ENCODE measurements at regions not wholly inside any gene's neighbourhood (a gene's known extent, or its start where the extent isn't known, plus 50 kb on each side); places are given as distances from the start of the nearest gene placed in this dataset.
"Not testable (repeated sequence)": the region's sequence is repeated elsewhere in the genome, so short reads cannot be mapped to it uniquely, and the experiment has no call there.

GRCh38 chr3:106302451-106303221 is 433.8 kb upstream of the CBLB start:
- Histone ChIP-seq H3K27ac (no peak overlapping the region), H3K4me3 (no peak overlapping the region)
- DNase-seq (ENCODE audit: low spot score), result no peak
- TF ChIP-seq CTCF (IDR thresholded peaks at IDR 0.05), result no peak

GRCh38 chr3:106303766-106304165 is 435.0 kb upstream of the CBLB start:
- no peak for DNase-seq (ENCODE audit: low spot score)
- TF ChIP-seq CTCF (IDR thresholded peaks at IDR 0.05), result no peak
- H3K4me3 ChIP-seq, result no peak overlapping the region
- no peak overlapping the region for H3K27ac ChIP-seq

- no peak for TF ChIP-seq CTCF (IDR thresholded peaks at IDR 0.05)
- Histone ChIP-seq H3K27ac (no peak overlapping the region), H3K4me3 (no peak overlapping the region)
- DNase-seq (ENCODE audit: low spot score), result no peak
These were observed 436.3 kb upstream of the CBLB start for GRCh38 chr3:106305127-106305526.

GRCh38 chr3:106305882-106306435 is 437.1 kb upstream of the CBLB start:
- no peak for TF ChIP-seq CTCF (IDR thresholded peaks at IDR 0.05)
- DNase-seq (ENCODE audit: low spot score), result no peak
- Histone ChIP-seq H3K4me3 (no peak overlapping the region), H3K27ac (no peak overlapping the region)

- H3K4me3 ChIP-seq, result no peak overlapping the region
- no peak overlapping the region for H3K27ac ChIP-seq
- no peak for TF ChIP-seq CTCF (IDR thresholded peaks at IDR 0.05)
- no peak for DNase-seq (ENCODE audit: low spot score)
These were observed 440.5 kb upstream of the CBLB start for GRCh38 chr3:106309274-106309673.

- H3K27ac ChIP-seq; DNase-seq (ENCODE audit: low spot score); H3K4me3 ChIP-seq: not testable (repeated sequence)
These were observed 441.0 kb upstream of the CBLB start for GRCh38 chr3:106309798-106310197.

- no peak overlapping the region for H3K27ac ChIP-seq
- no peak for DNase-seq (ENCODE audit: low spot score)
- no peak for TF ChIP-seq CTCF (IDR thresholded peaks at IDR 0.05)
- no peak overlapping the region for H3K4me3 ChIP-seq
These were observed 448.6 kb upstream of the CBLB start for GRCh38 chr3:106317141-106318055.

GRCh38 chr3:106321438-106321837 is 452.6 kb upstream of the CBLB start:
- not testable (repeated sequence) for DNase-seq (ENCODE audit: low spot score); H3K4me3 ChIP-seq; H3K27ac ChIP-seq
